HFFc6 (cell line): ENCODE measurements at regions not wholly inside any gene's neighbourhood (a gene's known extent, or its start where the extent isn't known, plus 50 kb on each side); places are given as distances from the start of the nearest gene placed in this dataset.

Experiments
- DNase-seq: peaks from one replicate; pipeline ENCODE4 v3.0.0-alpha.2; 2018
- H3K27ac Mint-ChIP-seq: 2 replicates; pipeline ENCODE4 v1.8.0; 2020; ENCODE audit warnings: mild to moderate bottlenecking, mixed read lengths
- H3K27me3 Mint-ChIP-seq: 2 replicates; pipeline ENCODE4 v1.8.0; 2021; ENCODE audit warnings: mild to moderate bottlenecking, moderate library complexity, mixed read lengths; ENCODE audit not compliant: insufficient read depth
- H3K36me3 Mint-ChIP-seq: 2 replicates; pipeline ENCODE4 v1.8.0; 2021; ENCODE audit warnings: low read depth, mixed read lengths
- H3K4me1 Mint-ChIP-seq: 2 replicates; pipeline ENCODE4 v1.8.0; 2020; ENCODE audit warnings: low read depth, mixed read lengths
- H3K4me3 Mint-ChIP-seq: 2 replicates; pipeline ENCODE4 v1.8.0; 2020; ENCODE audit warnings: mild to moderate bottlenecking, moderate library complexity, mixed read lengths
- H3K9me3 Mint-ChIP-seq: 2 replicates; pipeline ENCODE4 v1.8.0; 2020; ENCODE audit warnings: mild to moderate bottlenecking, mixed read lengths
- TF ChIP-seq, protein P1 (sequence below): fragments of 200-600 bp; sonication (generic); IDR thresholded peaks from 2 replicates; pipeline ENCODE4 v1.5.0; 2021; ENCODE audit warnings: antibody characterized with exemption, mild to moderate bottlenecking

DNA sequence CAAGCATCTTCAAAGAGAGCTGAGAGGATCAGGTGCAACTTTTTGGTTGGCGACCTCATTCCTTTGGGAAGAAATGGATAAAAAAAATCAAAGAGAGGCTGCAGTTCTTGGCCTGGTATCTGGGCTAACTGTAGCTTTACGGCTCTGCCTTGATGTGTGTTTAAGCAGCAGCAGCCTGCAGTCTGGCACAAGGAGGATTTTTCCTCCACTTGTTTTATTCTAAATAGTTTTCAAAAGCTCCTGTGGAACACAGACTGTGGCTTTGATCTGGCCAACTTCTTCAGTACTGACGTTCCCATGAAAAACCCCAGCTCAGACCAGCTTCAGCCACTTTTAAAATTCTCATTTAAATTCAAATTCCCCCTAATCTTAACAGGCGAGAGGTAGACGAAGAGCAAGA, 137.3 kb downstream of the HDGFL1 start:
- Mint-ChIP-seq H3K4me3 (no peak overlapping the region), H3K9me3 (peaks cover 34% of the 10 kb centered on the region), H3K27ac (no peak overlapping the region), H3K4me1 (no peaks in the 10 kb centered on the region), H3K36me3 (no peaks in the 10 kb centered on the region), H3K27me3 (no peaks in the 10 kb centered on the region)
- TF ChIP-seq, protein P1, sequence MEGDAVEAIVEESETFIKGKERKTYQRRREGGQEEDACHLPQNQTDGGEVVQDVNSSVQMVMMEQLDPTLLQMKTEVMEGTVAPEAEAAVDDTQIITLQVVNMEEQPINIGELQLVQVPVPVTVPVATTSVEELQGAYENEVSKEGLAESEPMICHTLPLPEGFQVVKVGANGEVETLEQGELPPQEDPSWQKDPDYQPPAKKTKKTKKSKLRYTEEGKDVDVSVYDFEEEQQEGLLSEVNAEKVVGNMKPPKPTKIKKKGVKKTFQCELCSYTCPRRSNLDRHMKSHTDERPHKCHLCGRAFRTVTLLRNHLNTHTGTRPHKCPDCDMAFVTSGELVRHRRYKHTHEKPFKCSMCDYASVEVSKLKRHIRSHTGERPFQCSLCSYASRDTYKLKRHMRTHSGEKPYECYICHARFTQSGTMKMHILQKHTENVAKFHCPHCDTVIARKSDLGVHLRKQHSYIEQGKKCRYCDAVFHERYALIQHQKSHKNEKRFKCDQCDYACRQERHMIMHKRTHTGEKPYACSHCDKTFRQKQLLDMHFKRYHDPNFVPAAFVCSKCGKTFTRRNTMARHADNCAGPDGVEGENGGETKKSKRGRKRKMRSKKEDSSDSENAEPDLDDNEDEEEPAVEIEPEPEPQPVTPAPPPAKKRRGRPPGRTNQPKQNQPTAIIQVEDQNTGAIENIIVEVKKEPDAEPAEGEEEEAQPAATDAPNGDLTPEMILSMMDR: no peak
- DNase-seq: no peak

DNA sequence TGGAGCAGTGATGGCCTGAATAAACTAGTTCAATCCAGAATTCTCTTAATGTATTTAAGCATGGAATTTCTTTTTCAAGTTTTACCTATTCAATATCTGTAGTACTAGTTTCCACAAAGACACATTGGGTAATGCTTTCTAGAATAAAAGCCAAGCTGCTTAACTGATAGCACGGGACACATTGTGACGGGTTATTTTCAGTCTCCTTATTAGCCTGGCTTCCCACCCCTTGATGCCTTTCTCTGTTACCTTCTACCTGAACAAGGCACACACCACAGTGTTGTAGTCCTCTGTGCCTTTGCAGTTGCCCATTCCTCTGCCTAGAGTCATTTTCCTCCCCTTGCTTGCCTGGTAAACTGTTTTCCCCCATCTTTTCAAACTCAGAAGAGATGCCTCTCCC, 139.1 kb downstream of the HDGFL1 start:
- DNase-seq: no peak
- Mint-ChIP-seq H3K9me3 (peaks cover 32% of the 10 kb centered on the region), H3K36me3 (no peaks in the 10 kb centered on the region), H3K27me3 (no peaks in the 10 kb centered on the region), H3K4me3 (no peak overlapping the region), H3K4me1 (no peaks in the 10 kb centered on the region), H3K27ac (no peak overlapping the region)
- TF ChIP-seq, protein P1: no peak

DNA sequence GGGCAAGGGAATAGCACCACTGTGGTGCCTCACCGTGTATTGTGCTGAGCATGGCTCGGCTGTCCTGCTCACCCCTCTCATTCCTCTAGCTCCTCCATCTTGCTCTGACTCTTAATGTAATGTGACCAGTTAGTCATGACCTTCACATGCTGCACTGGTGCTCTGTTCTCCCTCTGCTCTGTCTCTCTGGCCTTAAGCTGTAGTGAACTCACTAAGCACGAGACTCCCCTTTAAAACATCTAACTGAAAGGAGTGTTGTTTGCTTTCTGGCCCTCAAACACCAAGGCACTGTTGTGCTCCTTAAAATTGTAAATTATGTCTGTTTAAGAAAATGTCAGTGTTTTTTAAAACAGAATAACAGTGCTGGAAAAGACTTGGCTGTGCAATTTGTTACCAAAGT, 140.4 kb downstream of the HDGFL1 start:
- TF ChIP-seq, protein P1: no peak
- Mint-ChIP-seq H3K36me3 (no peaks in the 10 kb centered on the region), H3K9me3 (peaks cover 30% of the 10 kb centered on the region), H3K4me1 (no peaks in the 10 kb centered on the region), H3K27ac (no peak overlapping the region), H3K27me3 (no peaks in the 10 kb centered on the region), H3K4me3 (no peak overlapping the region)
- DNase-seq: no peak

DNA sequence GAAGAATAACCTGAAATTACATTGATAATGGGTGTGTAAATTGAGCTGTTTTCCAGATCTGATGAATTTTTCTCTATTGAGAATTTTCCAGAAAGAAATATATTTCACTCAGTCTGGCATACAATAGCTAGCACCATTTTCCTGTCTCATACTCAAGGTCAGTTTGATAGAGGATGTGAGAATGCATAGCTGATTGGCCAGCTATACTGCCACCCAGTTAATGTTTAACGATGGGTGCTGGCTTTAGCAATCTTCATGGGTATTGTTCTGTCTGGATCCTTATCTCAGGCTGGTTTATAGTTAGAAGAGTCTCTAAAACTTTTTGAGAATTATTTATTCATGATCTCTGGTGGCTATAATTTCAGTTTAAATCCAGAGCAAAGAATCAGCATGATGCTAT, 147.4 kb downstream of the HDGFL1 start:
- no peak overlapping the region for H3K4me3 Mint-ChIP-seq
- no peaks in the 10 kb centered on the region for H3K4me1 Mint-ChIP-seq
- TF ChIP-seq, protein P1: no peak
- no peaks in the 10 kb centered on the region for H3K27me3 Mint-ChIP-seq
- no peak for DNase-seq
- H3K27ac Mint-ChIP-seq: no peak overlapping the region
- peaks cover 21% of the 10 kb centered on the region for H3K9me3 Mint-ChIP-seq
- H3K36me3 Mint-ChIP-seq: no peaks in the 10 kb centered on the region

DNA sequence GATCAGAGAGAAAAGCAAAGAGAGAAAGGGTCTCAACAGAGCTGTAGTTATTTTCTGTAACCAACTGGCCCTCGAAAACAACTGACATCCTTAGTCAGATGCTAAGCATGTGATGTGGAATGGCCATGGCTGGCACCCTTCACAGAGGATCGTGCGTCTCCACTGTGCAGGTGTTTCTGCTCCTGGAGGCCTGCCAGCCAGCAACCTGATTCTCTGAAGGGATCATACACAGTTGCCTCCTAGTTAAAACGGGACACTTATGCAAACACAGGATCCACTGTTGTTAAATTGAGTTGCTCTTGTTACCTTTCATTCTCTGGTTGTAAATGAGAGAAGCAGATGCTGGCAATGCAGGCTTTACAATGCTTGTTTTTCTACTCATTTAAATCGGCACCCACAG, 148.5 kb downstream of the HDGFL1 start:
- Mint-ChIP-seq H3K27me3 (no peaks in the 10 kb centered on the region), H3K9me3 (peaks cover 29% of the 10 kb centered on the region), H3K4me3 (no peak overlapping the region), H3K36me3 (no peaks in the 10 kb centered on the region), H3K27ac (no peak overlapping the region), H3K4me1 (no peaks in the 10 kb centered on the region)
- TF ChIP-seq, protein P1: no peak
- no peak for DNase-seq

DNA sequence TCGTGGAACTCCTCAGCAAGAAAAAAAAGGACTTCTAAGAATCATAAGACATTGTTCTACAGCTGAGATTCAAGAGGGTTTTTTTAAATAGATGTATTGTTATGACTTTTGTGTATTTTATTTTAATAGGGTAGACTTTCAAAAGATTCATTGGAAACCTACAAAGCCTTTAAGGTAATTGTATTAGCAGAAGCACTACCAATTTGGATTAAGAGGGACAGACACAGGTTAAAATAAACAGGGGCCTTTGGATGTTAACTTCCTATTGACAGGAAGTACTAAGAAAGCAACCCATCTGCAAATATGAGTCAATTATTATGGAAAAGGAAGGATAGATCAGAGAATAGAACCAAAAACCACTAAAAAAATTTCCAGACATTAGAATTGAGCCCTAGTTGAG, 153.5 kb downstream of the HDGFL1 start:
- H3K36me3 Mint-ChIP-seq: no peaks in the 10 kb centered on the region
- no peak for DNase-seq
- H3K9me3 Mint-ChIP-seq: peaks cover 47% of the 10 kb centered on the region
- H3K4me3 Mint-ChIP-seq: no peak overlapping the region
- TF ChIP-seq, protein P1: no peak
- no peak overlapping the region for H3K27ac Mint-ChIP-seq
- no peaks in the 10 kb centered on the region for H3K27me3 Mint-ChIP-seq
- no peaks in the 10 kb centered on the region for H3K4me1 Mint-ChIP-seq
